SK-N-MC (cell line): ENCODE measurements at regions not wholly inside any gene's neighbourhood (a gene's known extent, or its start where the extent isn't known, plus 50 kb on each side); places are given as distances from the start of the nearest gene placed in this dataset.

ENCODE experiments used
- EZH2 ChIP-seq: fragments of 200-600 bp; sonication (generic); IDR thresholded peaks from one replicate; pipeline ENCODE4 v1.6.1; 2017; ENCODE audit warnings: antibody characterized with exemption
- POLR2AphosphoS5 ChIP-seq: IDR thresholded peaks from 2 replicates; pipeline ENCODE4 v1.6.1; 2012; ENCODE audit warnings: mild to moderate bottlenecking, low read depth, low read length, borderline replicate concordance

- no peak for TF ChIP-seq EZH2
- TF ChIP-seq POLR2AphosphoS5: no peak
Measured at GRCh38 chr6:154611241-154611640, 100.8 kb upstream of the CNKSR3 start.
